Breast epithelium (tissue), 3 donors: ENCODE measurements at regions not wholly inside any gene's neighbourhood (a gene's known extent, or its start where the extent isn't known, plus 50 kb on each side); places are given as distances from the start of the nearest gene placed in this dataset.

Source experiments
- CTCF ChIP-seq, 3 donors: fragments of 450-650 bp; IDR thresholded peaks; one replicate each; pipeline ENCODE4 v1.5.1; 2016 to 2017; ENCODE audit warnings: antibody characterized with exemption in 3 of 3, mild to moderate bottlenecking in 3 of 3, moderate library complexity in 3 of 3
- POLR2A ChIP-seq: fragments of 450-650 bp; IDR thresholded peaks from one replicate; pipeline ENCODE4 v1.6.1; 2016; ENCODE audit warnings: antibody characterized with exemption, mild to moderate bottlenecking, moderate library complexity
- POLR2AphosphoS5 ChIP-seq, 3 donors: sonication (generic); formaldehyde crosslinking; IDR thresholded peaks; one replicate each; pipeline ENCODE4 v1.6.1; 2017; ENCODE audit warnings: antibody characterized with exemption in 3 of 3

DNA sequence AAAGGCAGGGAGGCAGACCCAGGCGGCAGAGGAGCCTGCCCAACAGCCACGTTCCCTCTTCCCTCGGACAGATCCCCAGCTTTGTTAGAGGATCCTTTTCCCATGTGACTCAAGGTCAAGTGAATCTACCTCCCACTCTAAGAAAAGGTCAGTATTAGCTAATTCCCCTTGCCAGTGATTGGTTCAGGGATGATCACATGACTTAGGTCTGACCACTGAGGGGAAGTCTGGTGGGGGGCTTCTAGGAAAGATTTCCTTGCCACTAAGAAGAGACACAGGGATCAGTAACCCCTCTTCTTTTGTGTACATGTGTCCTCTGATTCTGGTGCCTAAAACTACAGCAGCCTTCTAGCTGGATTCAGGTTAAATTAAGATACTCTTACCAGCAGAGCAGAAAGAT is 266.3 kb upstream of the NSMCE3 start:
- no peak for TF ChIP-seq CTCF (IDR thresholded peaks at IDR 0.05)
- TF ChIP-seq POLR2AphosphoS5 (IDR thresholded peaks at IDR 0.05): no peak
- no peak for TF ChIP-seq POLR2A
